ENCODE measurements at regions not wholly inside any gene's neighbourhood (a gene's known extent, or its start where the extent isn't known, plus 50 kb on each side); places are given as distances from the start of the nearest gene placed in this dataset.

DNA sequence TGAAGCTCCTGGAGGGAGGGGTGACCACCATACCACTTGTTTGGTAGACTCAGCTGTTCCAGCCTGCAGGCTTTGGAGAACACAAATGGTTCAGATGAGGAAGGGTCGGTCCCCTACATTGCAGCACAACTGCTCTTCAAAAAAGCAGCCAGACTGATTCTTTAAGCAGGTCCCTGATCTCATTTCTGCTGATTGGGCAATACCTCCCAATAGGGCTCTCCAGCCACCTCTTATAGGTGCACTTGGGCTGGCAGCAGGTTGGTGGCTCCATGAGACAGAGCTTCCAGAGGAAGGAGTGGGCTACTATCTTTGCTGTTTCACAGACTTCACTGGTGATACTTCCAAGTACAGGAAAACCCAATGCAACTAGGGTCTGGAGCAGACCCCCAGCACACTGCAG is 65.9 kb upstream of the PEX5L start:
- TF ChIP-seq POLR2A (IDR thresholded peaks at IDR 0.05) (no peak), POLR2AphosphoS5 (IDR thresholded peaks at IDR 0.05) (no peak)
- TF ChIP-seq, protein P1, sequence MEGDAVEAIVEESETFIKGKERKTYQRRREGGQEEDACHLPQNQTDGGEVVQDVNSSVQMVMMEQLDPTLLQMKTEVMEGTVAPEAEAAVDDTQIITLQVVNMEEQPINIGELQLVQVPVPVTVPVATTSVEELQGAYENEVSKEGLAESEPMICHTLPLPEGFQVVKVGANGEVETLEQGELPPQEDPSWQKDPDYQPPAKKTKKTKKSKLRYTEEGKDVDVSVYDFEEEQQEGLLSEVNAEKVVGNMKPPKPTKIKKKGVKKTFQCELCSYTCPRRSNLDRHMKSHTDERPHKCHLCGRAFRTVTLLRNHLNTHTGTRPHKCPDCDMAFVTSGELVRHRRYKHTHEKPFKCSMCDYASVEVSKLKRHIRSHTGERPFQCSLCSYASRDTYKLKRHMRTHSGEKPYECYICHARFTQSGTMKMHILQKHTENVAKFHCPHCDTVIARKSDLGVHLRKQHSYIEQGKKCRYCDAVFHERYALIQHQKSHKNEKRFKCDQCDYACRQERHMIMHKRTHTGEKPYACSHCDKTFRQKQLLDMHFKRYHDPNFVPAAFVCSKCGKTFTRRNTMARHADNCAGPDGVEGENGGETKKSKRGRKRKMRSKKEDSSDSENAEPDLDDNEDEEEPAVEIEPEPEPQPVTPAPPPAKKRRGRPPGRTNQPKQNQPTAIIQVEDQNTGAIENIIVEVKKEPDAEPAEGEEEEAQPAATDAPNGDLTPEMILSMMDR (IDR thresholded peaks at IDR 0.05 in 8 of 11, conservative IDR thresholded peaks at IDR 0.05 in 3 of 11), result no peak
- no peak for DNase-seq
- Histone ChIP-seq H3K27ac (no peak overlapping the region), H3K27me3 (replicated peaks in 1 of 7) (no peaks in the 10 kb centered on the region), H3K9me3 (no peaks in the 10 kb centered on the region), H3K4me3 (no peak overlapping the region), H3K4me1 (no peaks in the 10 kb centered on the region), H3K36me3 (no peaks in the 10 kb centered on the region)
- intact Hi-C loops (cut with DNase I; ENCODE audit: low total_unique reads), result no loop called here
- WGBS, 5 donors, result 67 to 90% (median 86%) methylated on average over 1 of the region's 1 CpG; no CpG with 5 or more reads in 1 of the 5 donors

DNA sequence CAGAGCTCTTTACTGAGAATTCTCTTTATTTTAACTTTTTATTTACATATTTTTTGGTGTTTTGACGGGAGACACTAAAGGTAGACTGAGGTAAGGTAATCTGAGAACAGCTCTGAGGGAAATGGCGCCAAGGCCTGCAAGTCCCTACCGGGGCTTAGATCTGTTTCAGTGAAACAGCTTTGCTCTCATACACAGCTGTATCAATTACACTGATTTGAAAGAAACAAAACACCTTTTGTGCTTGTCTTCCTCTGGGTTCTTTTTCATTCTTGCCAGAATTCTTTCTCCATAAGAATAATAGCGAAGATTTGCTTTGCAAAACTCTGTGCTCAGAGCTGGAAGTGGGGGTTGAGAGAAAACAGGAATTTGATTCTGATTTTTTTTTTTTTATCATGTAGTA is 79.5 kb upstream of the PEX5L start:
- Histone ChIP-seq H3K4me3 (no peak overlapping the region), H3K27me3 (replicated peaks in 1 of 7) (no peaks in the 10 kb centered on the region), H3K4me1 (no peaks in the 10 kb centered on the region), H3K9me3 (peaks cover 0 to 5% (median 0%) of the 10 kb centered on the region in 8 donors), H3K27ac (no peak overlapping the region), H3K36me3 (no peaks in the 10 kb centered on the region)
- DNase-seq, result no peak
- TF ChIP-seq POLR2AphosphoS5 (IDR thresholded peaks at IDR 0.05) (no peak), POLR2A (IDR thresholded peaks at IDR 0.05) (no peak)
- TF ChIP-seq, protein P1 (IDR thresholded peaks at IDR 0.05 in 8 of 11, conservative IDR thresholded peaks at IDR 0.05 in 3 of 11), result no peak
- intact Hi-C loops (cut with DNase I; ENCODE audit: low total_unique reads), result no loop called here
- WGBS, 5 donors, result 47 to 74% (median 61%) methylated on average over 4 of the region's 4 CpGs

- TF ChIP-seq, protein P1 (IDR thresholded peaks at IDR 0.05 in 8 of 11, conservative IDR thresholded peaks at IDR 0.05 in 3 of 11), result no peak
- TF ChIP-seq POLR2AphosphoS5 (IDR thresholded peaks at IDR 0.05), result no peak
- TF ChIP-seq POLR2A (IDR thresholded peaks at IDR 0.05), result no peak
- Histone ChIP-seq H3K4me1 (no peaks in the 10 kb centered on the region), H3K36me3 (no peaks in the 10 kb centered on the region), H3K4me3 (no peak overlapping the region), H3K9me3 (peaks cover 0 to 5% (median 0%) of the 10 kb centered on the region in 8 donors), H3K27ac (no peak overlapping the region), H3K27me3 (replicated peaks in 1 of 7) (no peaks in the 10 kb centered on the region)
- 37 to 54% (median 40%) methylated on average over 2 of the region's 2 CpGs for WGBS, 5 donors
- DNase-seq, result no peak
- intact Hi-C loops (cut with DNase I; ENCODE audit: low total_unique reads), result no loop called here
Observed at GRCh38 chr3:180116658-180117057, 79.9 kb upstream of the PEX5L start.

DNA sequence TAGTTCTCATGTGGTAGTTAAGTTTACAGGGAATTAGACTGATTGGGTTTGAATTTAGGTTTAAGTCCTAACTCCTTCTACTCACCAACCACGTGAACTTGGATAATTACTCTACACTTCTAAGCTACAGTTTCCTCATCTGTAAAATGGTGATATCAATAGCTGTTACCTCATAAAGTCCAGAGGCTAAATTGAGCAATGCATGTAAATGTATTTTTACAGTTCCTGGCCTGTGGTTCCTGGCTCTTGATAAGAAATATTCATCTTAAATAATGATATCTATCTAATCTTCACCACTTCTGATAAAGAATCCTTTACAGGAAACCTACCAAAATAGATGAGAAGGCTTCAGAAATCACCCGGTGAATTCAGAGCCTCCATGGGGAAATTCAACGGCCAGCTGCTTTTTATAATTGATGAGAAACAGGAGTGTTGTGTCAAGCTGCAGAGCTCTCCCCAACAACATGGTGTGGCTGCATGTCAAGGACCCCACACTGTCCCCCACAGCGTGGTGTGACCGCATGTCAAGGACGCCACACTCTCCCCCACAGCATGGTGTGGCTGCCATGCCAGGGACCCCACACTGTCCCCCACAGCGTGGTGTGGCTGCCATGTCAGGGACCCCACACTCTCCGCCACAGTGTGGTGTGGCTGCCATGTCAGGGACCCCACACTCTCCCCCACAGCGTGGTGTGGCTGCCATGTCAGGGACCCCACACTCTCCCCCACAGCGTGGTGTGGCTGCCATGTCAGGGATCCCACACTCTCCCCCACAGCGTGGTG is 80.8 kb upstream of the PEX5L start:
- 70 to 85% (median 81%) methylated on average over 6 to 11 of the region's 11 CpGs for WGBS, 5 donors
- TF ChIP-seq, protein P1 (IDR thresholded peaks at IDR 0.05 in 8 of 11, conservative IDR thresholded peaks at IDR 0.05 in 3 of 11), result no peak
- TF ChIP-seq POLR2AphosphoS5 (IDR thresholded peaks at IDR 0.05) (no peak), POLR2A (IDR thresholded peaks at IDR 0.05) (no peak)
- intact Hi-C loops (cut with DNase I; ENCODE audit: low total_unique reads), result no loop called here
- Histone ChIP-seq H3K4me3 (no peak overlapping the region), H3K9me3 (peaks cover 0 to 5% (median 0%) of the 10 kb centered on the region in 8 donors), H3K27ac (no peak overlapping the region), H3K36me3 (no peaks in the 10 kb centered on the region), H3K4me1 (no peaks in the 10 kb centered on the region), H3K27me3 (replicated peaks in 1 of 7) (no peaks in the 10 kb centered on the region)
- no peak for DNase-seq
